ENCODE measurements at regions not wholly inside any gene's neighbourhood (a gene's known extent, or its start where the extent isn't known, plus 50 kb on each side); places are given as distances from the start of the nearest gene placed in this dataset.
"Not testable (repeated sequence)": the region's sequence is repeated elsewhere in the genome, so short reads cannot be mapped to it uniquely, and the experiment has no call there.

- no peak for DNase-seq (ENCODE audit: low read depth)
- H3K4me3 ChIP-seq (ENCODE audit: low read depth, low read length): no peak overlapping the region
Observed at GRCh38 chr2:7355781-7356180, 438.6 kb downstream of the RNF144A start.

- H3K4me3 ChIP-seq (ENCODE audit: low read depth, low read length): no peak overlapping the region
- no peak for DNase-seq (ENCODE audit: low read depth)
Observed at GRCh38 chr2:7356909-7357584, 439.8 kb downstream of the RNF144A start.

GRCh38 chr2:7357993-7358392 is 440.8 kb downstream of the RNF144A start:
- H3K4me3 ChIP-seq (ENCODE audit: low read depth, low read length): no peak overlapping the region

GRCh38 chr2:7358865-7359447 is 441.7 kb downstream of the RNF144A start:
- DNase-seq (ENCODE audit: low read depth): no peak
- no peak overlapping the region for H3K4me3 ChIP-seq (ENCODE audit: low read depth, low read length)

More at GRCh38 chr2:7357993-7358392, 440.8 kb downstream of the RNF144A start:
- DNase-seq (ENCODE audit: low read depth): no peak

GRCh38 chr2:7363906-7364305 is 446.7 kb downstream of the RNF144A start:
- no peak overlapping the region for H3K4me3 ChIP-seq (ENCODE audit: low read depth, low read length)
- no peak for DNase-seq (ENCODE audit: low read depth)

- no peak for DNase-seq (ENCODE audit: low read depth)
- no peak overlapping the region for H3K4me3 ChIP-seq (ENCODE audit: low read depth, low read length)
Observed at GRCh38 chr2:7368211-7368610, 451.0 kb downstream of the RNF144A start.

GRCh38 chr2:7373156-7373555 is 455.9 kb downstream of the RNF144A start:
- no peak for DNase-seq (ENCODE audit: low read depth)
- H3K4me3 ChIP-seq (ENCODE audit: low read depth, low read length): no peak overlapping the region

GRCh38 chr2:7375901-7376300 is 458.7 kb downstream of the RNF144A start:
- DNase-seq (ENCODE audit: low read depth): no peak
- H3K4me3 ChIP-seq (ENCODE audit: low read depth, low read length): no peak overlapping the region

- no peak overlapping the region for H3K4me3 ChIP-seq (ENCODE audit: low read depth, low read length)
- no peak for DNase-seq (ENCODE audit: low read depth)
Observed at GRCh38 chr2:7377916-7378569, 460.8 kb downstream of the RNF144A start.

GRCh38 chr2:7378591-7378990 is 461.4 kb downstream of the RNF144A start:
- no peak for DNase-seq (ENCODE audit: low read depth)
- H3K4me3 ChIP-seq (ENCODE audit: low read depth, low read length): no peak overlapping the region

- no peak for DNase-seq (ENCODE audit: low read depth)
- no peak overlapping the region for H3K4me3 ChIP-seq (ENCODE audit: low read depth, low read length)
Observed at GRCh38 chr2:7379799-7380198, 462.6 kb downstream of the RNF144A start.

GRCh38 chr2:7384773-7385349 is 467.6 kb downstream of the RNF144A start:
- no peak for DNase-seq (ENCODE audit: low read depth)
- H3K4me3 ChIP-seq (ENCODE audit: low read depth, low read length): no peak overlapping the region

GRCh38 chr2:7390311-7390710 is 473.1 kb downstream of the RNF144A start:
- not testable (repeated sequence) for H3K4me3 ChIP-seq (ENCODE audit: low read depth, low read length); DNase-seq (ENCODE audit: low read depth)

GRCh38 chr2:7392076-7392787 is 475.0 kb downstream of the RNF144A start:
- no peak overlapping the region for H3K4me3 ChIP-seq (ENCODE audit: low read depth, low read length)
- no peak for DNase-seq (ENCODE audit: low read depth)

GRCh38 chr2:7394195-7394594 is 477.0 kb downstream of the RNF144A start:
- H3K4me3 ChIP-seq (ENCODE audit: low read depth, low read length): no peak overlapping the region
- no peak for DNase-seq (ENCODE audit: low read depth)

- DNase-seq (ENCODE audit: low read depth): no peak
- H3K4me3 ChIP-seq (ENCODE audit: low read depth, low read length): no peak overlapping the region
Observed at GRCh38 chr2:7400628-7401027, 483.4 kb downstream of the RNF144A start.

- no peak for DNase-seq (ENCODE audit: low read depth)
Observed at GRCh38 chr2:7403092-7403775, 486.0 kb downstream of the RNF144A start.

GRCh38 chr2:7405861-7406715 is 488.9 kb downstream of the RNF144A start:
- no peak overlapping the region for H3K4me3 ChIP-seq (ENCODE audit: low read depth, low read length)
- no peak for DNase-seq (ENCODE audit: low read depth)

More at GRCh38 chr2:7403092-7403775, 486.0 kb downstream of the RNF144A start:
- H3K4me3 ChIP-seq (ENCODE audit: low read depth, low read length): no peak overlapping the region

Measured in skeletal muscle cell (primary cell).